AG04449 (cell line): ENCODE measurements at regions not wholly inside any gene's neighbourhood (a gene's known extent, or its start where the extent isn't known, plus 50 kb on each side); places are given as distances from the start of the nearest gene placed in this dataset.

Source experiments
- CTCF ChIA-PET: fragments of 350-600 bp; formaldehyde crosslinking; extraction: SDS; loops from one replicate; lab custom pipeline; 2021; ENCODE audit warnings: antibody characterized with exemption; lab: Yijun Ruan, JAX
- POLR2A ChIA-PET: fragments of 400-600, 350-600 bp; formaldehyde crosslinking; extraction: SDS; loops from one replicate; lab custom pipeline; 2020; ENCODE audit warnings: antibody characterized with exemption, inconsistent platforms; lab: Yijun Ruan, JAX
- DNase-seq: peaks from one replicate; pipeline ENCODE4 v3.0.0-alpha.2; 2010; ENCODE audit warnings: low read depth, low spot score
- H3K4me3 ChIP-seq: 2 replicates; pipeline ENCODE4 v1.5.1; 2011; ENCODE audit warnings: low read depth, mild to moderate bottlenecking, control low read depth, low read length
- CTCF ChIP-seq: IDR thresholded peaks from one replicate; pipeline ENCODE4 v1.5.1; 2011; ENCODE audit warnings: mild to moderate bottlenecking, moderate library complexity, low read length, control low read depth, inconsistent platforms; ENCODE audit not compliant: insufficient read depth; ENCODE audit errors: missing control alignments

DNA sequence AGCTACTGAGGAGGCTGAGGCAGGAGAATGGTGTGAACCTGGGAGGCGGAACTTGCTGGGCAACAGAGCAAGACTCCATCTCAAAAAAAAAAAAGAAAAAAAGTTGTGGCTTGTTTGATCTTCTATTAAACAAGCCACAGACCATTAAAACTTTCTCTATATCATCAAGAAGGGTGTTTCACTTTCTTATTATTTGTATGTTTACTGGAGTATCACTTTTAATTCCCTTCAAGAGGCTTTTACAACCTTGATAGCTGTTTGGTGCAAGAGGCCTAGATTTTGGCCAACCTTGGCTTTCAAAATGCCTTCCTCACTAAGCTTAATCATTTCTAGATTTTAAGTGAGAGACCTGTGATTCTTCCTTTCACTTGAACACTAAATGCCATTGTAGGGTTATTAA is 339.1 kb downstream of the TSN start:
- CTCF ChIA-PET, result no interaction called here
- POLR2A ChIA-PET, result no interaction called here
- H3K4me3 ChIP-seq, result no peak overlapping the region
- no peak for TF ChIP-seq CTCF
- no peak for DNase-seq

- H3K4me3 ChIP-seq, result no peak overlapping the region
- TF ChIP-seq CTCF, result no peak
- DNase-seq, result no peak
- CTCF ChIA-PET, result no interaction called here
- POLR2A ChIA-PET, result no interaction called here
These were observed 341.3 kb downstream of the TSN start for GRCh38 chr2:122096761-122097160.

- POLR2A ChIA-PET, result no interaction called here
- TF ChIP-seq CTCF, result no peak
- CTCF ChIA-PET, result no interaction called here
- H3K4me3 ChIP-seq, result no peak overlapping the region
- no peak for DNase-seq
These were observed 342.9 kb downstream of the TSN start for GRCh38 chr2:122098306-122098705.

DNA sequence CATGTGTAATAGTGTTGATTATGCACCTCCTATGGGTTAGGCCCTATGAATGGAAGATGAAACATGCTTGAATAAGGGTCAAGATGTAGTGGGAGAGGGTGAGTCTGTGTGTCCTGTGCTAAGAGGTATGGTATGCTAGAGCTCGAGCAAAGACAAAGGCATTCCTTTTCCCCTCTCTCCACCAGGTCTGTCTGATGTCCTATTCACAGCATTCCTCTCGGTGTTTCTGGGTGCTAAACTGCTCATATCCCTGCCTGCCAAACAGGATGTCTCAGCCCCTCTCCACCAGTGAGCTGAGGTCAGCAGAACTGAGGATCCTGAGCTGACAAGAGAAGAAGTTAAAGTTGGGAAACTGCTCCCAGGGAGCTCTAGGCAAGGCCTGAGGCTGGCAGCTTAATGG is 344.9 kb downstream of the TSN start:
- ChIA-PET POLR2A (no interaction called here), CTCF (interaction anchor here (0.5 kb wide), 1 partner anchor 32 kb away, joined by 3 read pairs; no protein-coding TSS in a partner anchor)
- no peak for DNase-seq
- no peak for TF ChIP-seq CTCF
- no peak overlapping the region for H3K4me3 ChIP-seq

- POLR2A ChIA-PET, result no interaction called here
- CTCF ChIA-PET, result interaction anchor here (0.5 kb wide), 1 partner anchor 32 kb away, joined by 3 read pairs; no protein-coding TSS in a partner anchor
- TF ChIP-seq CTCF, result no peak
These were observed 345.3 kb downstream of the TSN start for GRCh38 chr2:122100756-122101155.

GRCh38 chr2:122101319-122101718 is 345.9 kb downstream of the TSN start:
- ChIA-PET CTCF (no interaction called here), POLR2A (no interaction called here)
- TF ChIP-seq CTCF, result no peak
- DNase-seq, result no peak
- H3K4me3 ChIP-seq, result no peak overlapping the region

More at GRCh38 chr2:122100756-122101155, 345.3 kb downstream of the TSN start:
- DNase-seq, result no peak
- H3K4me3 ChIP-seq, result no peak overlapping the region
